Prostate gland (tissue), 2 donors: ENCODE measurements at regions not wholly inside any gene's neighbourhood (a gene's known extent, or its start where the extent isn't known, plus 50 kb on each side); places are given as distances from the start of the nearest gene placed in this dataset.

Experiments
- DNase-seq: peaks from one replicate; pipeline ENCODE4 v3.0.0-alpha.2; 2019; ENCODE audit warnings: low spot score
- H3K27ac ChIP-seq, 2 donors: fragments of 200-600 bp; sonication (generic); 2 replicates each; pipeline ENCODE4 v1.5.1; 2017 to 2019
- H3K27me3 ChIP-seq: fragments of 200-600 bp; sonication (generic); replicated peaks from 2 replicates; pipeline ENCODE4 v1.5.1; 2019; ENCODE audit not compliant: insufficient read depth
- H3K36me3 ChIP-seq, 2 donors: fragments of 200-600 bp; sonication (generic); 1 replicate in 1 of 2; 2 replicates in 1 of 2; pipeline versions ENCODE4 v1.5.1 to v1.8.1; 2017 to 2019
- H3K4me1 ChIP-seq: fragments of 200-600 bp; sonication (generic); replicated peaks from 2 replicates; pipeline ENCODE4 v1.5.1; 2019
- H3K4me3 ChIP-seq, 2 donors: fragments of 200-600 bp; sonication (generic); 2 replicates each; pipeline ENCODE4 v1.5.1; 2017 to 2019
- H3K9me3 ChIP-seq: fragments of 200-600 bp; sonication (generic); 2 replicates; pipeline ENCODE4 v1.5.1; 2017
- POLR2A ChIP-seq: fragments of 450-650 bp; IDR thresholded peaks from one replicate; pipeline ENCODE4 v1.6.1; 2016; ENCODE audit warnings: antibody characterized with exemption, mild to moderate bottlenecking
- POLR2AphosphoS5 ChIP-seq: sonication (generic); formaldehyde crosslinking; IDR thresholded peaks from one replicate; pipeline ENCODE4 v1.6.1; 2017; ENCODE audit warnings: antibody characterized with exemption
- WGBS: methylation state at CpG from one replicate; pipeline ENCODE4 v1.1.5; 2018; 5-methylcytosine and 5-hydroxymethylcytosine counted together
- intact Hi-C: fragments of 100-400 bp; cut with DNase I; formaldehyde crosslinking; loops from one replicate; pipeline ENCODE4 v1.14.2; 2022
- TF ChIP-seq, protein P1 (sequence below), 4 experiments: fragments of 200-600 bp in 2 of 4; fragments of 450-650 bp in 2 of 4; sonication (generic) in 2 of 4; IDR thresholded peaks; 1 replicate in 3 of 4; 2 replicates in 1 of 4; pipeline ENCODE4 v1.5.1; 2016 to 2019; ENCODE audit warnings: antibody characterized with exemption in 4 of 4, mild to moderate bottlenecking in 2 of 4, moderate library complexity in 2 of 4

DNA sequence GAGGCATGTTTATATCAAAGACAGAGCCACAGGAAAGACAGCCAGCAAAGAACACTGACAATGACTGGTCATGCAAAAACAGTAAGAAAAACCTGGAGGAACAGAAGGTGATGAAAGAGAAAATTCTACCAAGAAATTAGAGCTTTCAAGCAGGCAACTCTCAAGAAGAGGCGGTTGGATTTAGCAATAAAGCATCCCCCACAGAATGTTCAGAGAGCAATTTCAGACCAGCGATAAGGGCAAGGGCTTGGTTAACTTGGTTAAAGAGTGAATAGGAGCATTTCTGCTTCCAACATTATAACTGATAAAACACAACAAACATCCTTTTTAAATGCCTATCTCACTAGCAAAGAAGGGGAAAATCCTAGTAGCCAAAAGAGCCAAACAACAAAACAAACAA, 68.0 kb upstream of the NCKAP5 start:
- no peaks in the 10 kb centered on the region for H3K27me3 ChIP-seq
- no peak for TF ChIP-seq POLR2A
- no peak for TF ChIP-seq POLR2AphosphoS5
- TF ChIP-seq, protein P1, sequence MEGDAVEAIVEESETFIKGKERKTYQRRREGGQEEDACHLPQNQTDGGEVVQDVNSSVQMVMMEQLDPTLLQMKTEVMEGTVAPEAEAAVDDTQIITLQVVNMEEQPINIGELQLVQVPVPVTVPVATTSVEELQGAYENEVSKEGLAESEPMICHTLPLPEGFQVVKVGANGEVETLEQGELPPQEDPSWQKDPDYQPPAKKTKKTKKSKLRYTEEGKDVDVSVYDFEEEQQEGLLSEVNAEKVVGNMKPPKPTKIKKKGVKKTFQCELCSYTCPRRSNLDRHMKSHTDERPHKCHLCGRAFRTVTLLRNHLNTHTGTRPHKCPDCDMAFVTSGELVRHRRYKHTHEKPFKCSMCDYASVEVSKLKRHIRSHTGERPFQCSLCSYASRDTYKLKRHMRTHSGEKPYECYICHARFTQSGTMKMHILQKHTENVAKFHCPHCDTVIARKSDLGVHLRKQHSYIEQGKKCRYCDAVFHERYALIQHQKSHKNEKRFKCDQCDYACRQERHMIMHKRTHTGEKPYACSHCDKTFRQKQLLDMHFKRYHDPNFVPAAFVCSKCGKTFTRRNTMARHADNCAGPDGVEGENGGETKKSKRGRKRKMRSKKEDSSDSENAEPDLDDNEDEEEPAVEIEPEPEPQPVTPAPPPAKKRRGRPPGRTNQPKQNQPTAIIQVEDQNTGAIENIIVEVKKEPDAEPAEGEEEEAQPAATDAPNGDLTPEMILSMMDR (IDR thresholded peaks at IDR 0.05): no peak
- 86% methylated on average over 2 of the region's 2 CpGs for WGBS
- H3K27ac ChIP-seq: no peak overlapping the region
- no peak overlapping the region for H3K4me3 ChIP-seq
- no peaks in the 10 kb centered on the region for H3K36me3 ChIP-seq
- no peak for DNase-seq
- intact Hi-C loops: no loop called here
- no peaks in the 10 kb centered on the region for H3K9me3 ChIP-seq
- H3K4me1 ChIP-seq: no peaks in the 10 kb centered on the region

DNA sequence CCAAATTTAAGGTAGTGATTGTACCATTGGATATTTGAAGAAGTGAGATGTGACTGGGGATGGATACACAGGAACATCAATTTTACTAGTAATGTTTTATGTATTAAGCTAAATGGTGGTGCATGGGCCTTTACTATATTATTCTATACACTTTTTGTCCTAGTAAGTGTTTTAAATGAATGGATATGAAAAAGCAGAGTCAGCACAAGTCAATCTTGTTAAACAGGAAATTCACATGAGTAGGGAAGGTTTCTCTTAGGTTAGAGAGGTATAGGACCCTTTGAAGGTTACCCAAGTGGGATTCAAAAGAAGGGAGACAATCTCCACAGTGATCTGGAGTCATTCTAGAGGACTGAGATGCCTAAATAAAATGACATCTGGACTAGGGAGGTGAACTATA, 71.8 kb upstream of the NCKAP5 start:
- Histone ChIP-seq H3K9me3 (no peaks in the 10 kb centered on the region), H3K4me3 (no peak overlapping the region), H3K36me3 (no peaks in the 10 kb centered on the region), H3K27me3 (no peaks in the 10 kb centered on the region), H3K4me1 (no peaks in the 10 kb centered on the region), H3K27ac (no peak overlapping the region)
- TF ChIP-seq, protein P1 (IDR thresholded peaks at IDR 0.05): no peak
- no peak for TF ChIP-seq POLR2AphosphoS5
- no peak for TF ChIP-seq POLR2A
- no peak for DNase-seq
- intact Hi-C loops: no loop called here

DNA sequence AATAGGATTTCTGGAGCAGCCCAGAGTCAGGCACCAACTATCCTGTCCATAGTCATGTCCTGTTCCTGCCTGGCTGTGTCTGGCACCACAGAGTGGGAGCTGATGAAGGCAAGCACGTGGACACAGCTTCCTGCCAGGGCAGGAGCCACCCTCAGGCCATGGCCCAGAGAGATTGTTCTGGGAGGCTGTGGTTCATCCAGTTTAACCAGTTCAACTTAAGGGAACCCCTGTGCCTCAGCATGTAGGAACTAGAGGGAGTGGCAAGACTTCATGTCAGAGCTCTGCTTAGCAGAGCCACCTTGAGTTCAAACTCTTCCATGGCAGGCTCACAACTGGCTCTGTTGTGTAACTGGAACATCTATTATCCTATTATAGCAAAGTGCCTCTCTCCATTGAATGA, 73.2 kb upstream of the NCKAP5 start:
- Histone ChIP-seq H3K27ac (peak overlapping the region in 1 of 2 donors; percentile 10), H3K9me3 (no peaks in the 10 kb centered on the region), H3K27me3 (no peaks in the 10 kb centered on the region), H3K36me3 (no peaks in the 10 kb centered on the region), H3K4me1 (no peaks in the 10 kb centered on the region), H3K4me3 (no peak overlapping the region)
- intact Hi-C loops: no loop called here
- DNase-seq: peak; percentile 89
- WGBS: 23% methylated on average over 1 of the region's 1 CpG
- TF ChIP-seq POLR2A (no peak), POLR2AphosphoS5 (peak; percentile 87)
- TF ChIP-seq, protein P1 (IDR thresholded peaks at IDR 0.05): peak in 3 of 4 experiments; percentile 26 to 64 (median 54)

DNA sequence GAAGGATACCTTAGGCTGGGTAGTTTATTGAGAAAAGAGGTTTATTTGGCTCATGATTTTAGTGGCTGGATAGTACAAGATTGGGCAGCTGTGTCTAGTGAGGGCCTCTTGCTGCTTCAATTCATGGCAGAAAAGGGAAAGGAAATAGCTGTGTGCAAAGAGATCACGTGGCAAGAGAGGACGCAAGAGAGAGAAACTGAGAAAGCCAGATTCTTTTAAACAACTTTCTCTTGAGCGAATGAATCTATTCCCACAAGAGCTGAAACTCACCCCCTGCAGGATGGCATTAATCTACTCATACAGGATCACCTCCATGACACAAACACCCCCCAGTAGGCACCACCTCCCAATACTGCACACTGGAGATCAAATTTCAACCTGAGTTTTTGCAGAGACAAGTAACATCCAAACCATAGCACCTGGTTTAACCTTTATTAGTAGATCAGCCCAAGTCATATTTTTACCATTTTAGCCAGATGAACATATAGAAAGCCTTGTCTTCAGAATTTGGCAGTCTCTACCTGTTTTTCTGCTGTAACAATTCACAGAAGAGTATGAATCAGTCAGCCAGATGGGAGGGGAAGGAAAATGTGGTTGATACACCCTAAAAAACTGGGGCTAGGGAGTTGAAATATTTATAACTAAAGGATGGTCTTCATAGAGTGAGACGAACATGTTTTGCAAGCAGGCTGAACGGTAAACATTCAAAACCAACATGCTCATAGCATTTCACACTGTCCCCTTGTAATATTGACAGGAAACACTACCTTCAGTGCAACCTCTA, 73.9 kb upstream of the NCKAP5 start:
- intact Hi-C loops: no loop called here
- no peak overlapping the region for H3K27ac ChIP-seq
- no peaks in the 10 kb centered on the region for H3K27me3 ChIP-seq
- no peaks in the 10 kb centered on the region for H3K4me1 ChIP-seq
- TF ChIP-seq POLR2AphosphoS5: no peak
- TF ChIP-seq, protein P1 (IDR thresholded peaks at IDR 0.05): no peak
- TF ChIP-seq POLR2A: no peak
- H3K9me3 ChIP-seq: no peaks in the 10 kb centered on the region
- DNase-seq: no peak
- H3K36me3 ChIP-seq: no peaks in the 10 kb centered on the region
- 63% methylated on average over 5 of the region's 5 CpGs for WGBS
- no peak overlapping the region for H3K4me3 ChIP-seq

DNA sequence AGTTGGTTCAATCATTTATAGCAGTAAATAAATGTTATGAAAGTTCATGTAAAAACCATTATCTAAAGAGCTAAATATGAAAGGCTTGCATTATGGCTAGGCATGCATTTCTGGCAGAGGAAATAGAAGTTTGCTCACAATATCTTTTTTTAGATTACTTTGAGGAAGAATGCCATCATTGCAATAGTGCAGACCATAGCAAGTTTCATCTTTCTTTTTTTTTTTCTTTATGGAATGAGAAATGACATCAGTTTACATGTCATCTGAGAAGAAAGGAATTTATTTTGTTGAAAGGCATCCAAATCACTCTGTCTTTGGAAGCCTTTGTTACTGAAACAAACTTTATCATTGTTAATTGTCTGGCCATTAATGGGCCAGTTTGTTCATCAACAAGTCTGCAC, 74.5 kb upstream of the NCKAP5 start:
- DNase-seq: no peak
- H3K9me3 ChIP-seq: no peaks in the 10 kb centered on the region
- intact Hi-C loops: no loop called here
- H3K36me3 ChIP-seq: no peaks in the 10 kb centered on the region
- H3K27ac ChIP-seq: no peak overlapping the region
- no peak for TF ChIP-seq POLR2AphosphoS5
- no peaks in the 10 kb centered on the region for H3K27me3 ChIP-seq
- H3K4me3 ChIP-seq: no peak overlapping the region
- no peaks in the 10 kb centered on the region for H3K4me1 ChIP-seq
